ENCODE measurements at regions not wholly inside any gene's neighbourhood (a gene's known extent, or its start where the extent isn't known, plus 50 kb on each side); places are given as distances from the start of the nearest gene placed in this dataset.
A peak's percentile ranks its signal among the peaks of the same experiment; 100 is the strongest.

DNA sequence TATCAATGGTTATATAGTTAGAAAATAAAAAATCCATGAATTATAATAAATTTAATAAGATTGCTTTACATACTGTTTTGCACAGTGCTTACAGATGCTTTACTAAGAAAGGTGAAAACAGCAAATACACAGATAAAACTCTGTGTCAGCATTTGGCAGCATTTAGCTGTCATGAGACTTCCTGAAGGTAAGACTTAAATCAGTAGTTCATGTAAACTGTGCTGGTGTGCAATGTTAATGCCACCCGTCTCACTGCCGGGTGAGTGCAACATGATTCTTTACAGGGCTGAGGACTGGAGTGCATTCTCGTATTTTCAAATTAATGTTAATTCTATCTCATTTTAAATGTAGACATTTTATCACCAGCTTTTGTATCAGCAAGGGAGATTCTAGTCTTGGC lies 326.2 kb upstream of the POT1 start:
- no peak for DNase-seq (ENCODE audit: low spot score)

DNA sequence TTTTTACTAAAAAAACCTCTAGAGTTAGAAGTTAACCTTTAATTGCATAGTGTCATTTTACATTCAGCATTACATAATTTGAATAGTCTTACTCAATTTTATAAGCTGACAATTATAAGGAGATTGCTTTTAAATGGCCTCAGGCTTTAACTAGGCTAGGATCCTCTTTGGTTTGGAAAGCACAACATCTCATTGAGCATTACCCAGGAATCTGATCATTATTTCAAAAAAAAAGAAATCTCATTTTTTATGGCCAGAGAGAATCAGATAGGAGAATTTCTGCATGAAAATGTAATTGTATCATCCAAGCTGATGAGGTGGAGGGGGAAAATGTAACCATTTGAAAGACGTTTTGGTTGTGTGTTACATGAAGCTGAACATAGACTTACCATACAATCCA lies 324.9 kb upstream of the POT1 start:
- DNase-seq (ENCODE audit: low spot score), result no peak

DNA sequence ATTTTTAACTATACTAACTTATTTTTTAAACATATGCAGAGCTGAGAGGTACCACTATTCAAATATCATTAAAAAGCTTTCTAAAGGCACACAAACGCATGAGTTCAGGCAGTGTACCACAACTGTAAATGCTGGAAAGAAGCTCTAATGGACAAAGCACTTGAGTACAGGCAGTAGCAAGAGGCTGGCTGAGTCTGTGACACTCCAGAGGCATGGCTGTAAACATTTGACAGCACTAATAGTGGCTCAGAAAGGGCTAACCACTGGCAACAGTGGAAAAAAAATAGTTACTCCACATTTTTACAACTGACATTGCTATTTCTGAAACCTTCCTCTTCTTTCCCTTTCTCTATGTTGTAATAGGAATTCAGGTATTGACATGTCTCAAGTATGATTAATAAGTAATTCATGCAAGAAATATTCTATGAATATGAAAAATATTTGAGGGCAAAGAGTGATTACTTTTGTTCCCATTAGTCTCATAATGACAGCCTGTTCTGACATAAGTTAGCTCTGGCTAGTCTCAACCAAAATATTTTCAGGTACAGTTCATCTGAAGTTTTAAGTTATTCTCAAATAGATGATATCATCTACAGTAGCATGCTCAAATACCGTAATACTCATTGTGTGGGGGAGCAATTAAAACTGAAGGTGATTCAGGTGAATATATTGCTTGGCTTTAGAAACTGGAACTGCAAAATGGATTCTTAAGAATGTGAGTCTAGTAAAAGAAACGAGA lies 324.0 kb upstream of the POT1 start:
- no peak for DNase-seq (ENCODE audit: low spot score)

DNA sequence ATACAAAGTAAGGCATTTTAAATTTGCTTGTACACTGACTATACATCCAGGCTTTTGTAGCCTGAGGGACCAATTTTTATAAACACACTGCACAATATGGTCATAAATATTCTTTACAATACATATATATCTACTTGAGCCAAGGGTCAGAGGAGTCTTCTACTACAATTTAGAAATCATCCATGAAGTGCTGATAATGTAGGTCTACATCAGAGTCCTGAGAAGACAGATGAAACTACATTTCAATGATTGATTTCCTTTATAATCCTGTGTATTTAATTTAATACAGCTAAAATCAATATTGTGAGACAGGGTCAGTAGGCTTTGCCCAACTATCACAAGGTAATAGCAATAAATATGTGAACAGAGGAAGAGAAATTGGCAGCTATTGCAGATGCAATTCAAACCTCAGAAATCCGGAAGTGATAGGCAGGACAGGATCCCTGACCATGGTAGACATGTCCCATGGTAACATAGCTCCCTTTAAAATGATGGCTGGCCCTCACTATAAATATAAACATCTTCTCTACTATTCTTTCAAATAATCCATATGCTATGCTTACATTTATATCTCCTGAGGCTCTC lies 318.0 kb upstream of the POT1 start:
- DNase-seq (ENCODE audit: low spot score), result no peak

DNA sequence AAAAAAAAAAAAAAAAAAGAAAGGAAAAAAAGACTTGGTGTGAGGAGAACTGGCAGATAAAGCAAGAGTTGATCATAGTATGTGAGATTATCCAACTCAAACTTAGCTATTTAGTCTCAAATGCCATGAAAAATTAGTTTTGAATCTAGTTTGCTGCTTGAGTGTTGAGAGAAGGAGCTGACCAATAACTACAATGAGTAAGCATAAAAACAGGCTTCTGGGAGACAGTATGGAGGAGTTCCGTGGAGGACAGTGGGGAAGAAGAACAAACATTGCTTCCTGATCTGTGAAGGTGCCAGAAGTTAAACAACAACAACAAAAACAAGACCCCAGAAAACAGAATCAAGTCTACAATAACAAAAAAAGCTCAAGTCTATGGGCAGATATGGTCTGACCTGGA lies 317.1 kb upstream of the POT1 start:
- no peak for DNase-seq (ENCODE audit: low spot score)

DNA sequence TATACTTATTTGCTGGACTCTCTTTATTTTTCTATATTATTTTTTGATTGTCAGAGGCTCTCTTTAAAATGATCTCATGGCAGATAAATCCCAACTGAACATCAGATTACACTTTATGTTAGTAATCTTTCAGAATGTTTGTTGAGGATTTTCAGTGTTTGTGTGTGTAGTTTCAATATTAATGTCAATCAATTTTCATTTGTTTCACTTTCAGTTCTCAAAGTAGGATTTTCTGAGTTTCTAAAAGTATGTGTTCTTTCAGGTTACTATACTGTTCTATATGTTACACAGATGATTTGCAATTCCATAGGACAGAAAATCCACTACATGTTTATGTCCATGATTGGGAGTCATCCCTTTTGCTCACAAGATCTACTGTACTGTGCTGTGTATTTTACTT lies 311.9 kb upstream of the POT1 start:
- DNase-seq (ENCODE audit: low spot score), result no peak

DNA sequence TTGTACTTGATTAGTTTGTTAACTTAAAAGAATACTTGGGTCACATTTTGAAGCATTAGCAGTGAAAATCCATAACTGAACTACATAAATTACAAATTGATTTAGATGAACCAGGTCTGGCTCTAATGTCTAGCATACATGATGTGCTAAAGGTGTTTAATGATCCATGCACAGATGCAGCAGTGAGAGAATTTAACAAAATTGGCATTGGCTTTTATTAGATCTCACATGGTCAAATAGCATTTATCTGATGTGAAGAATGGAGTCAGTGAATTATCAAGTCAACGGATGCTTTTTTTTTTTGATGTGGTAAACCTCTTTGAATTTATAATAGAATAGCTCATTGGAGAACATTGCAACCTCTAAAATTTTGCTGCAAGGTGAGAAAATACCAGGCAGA lies 293.0 kb upstream of the POT1 start:
- DNase-seq (ENCODE audit: low spot score), result no peak

DNA sequence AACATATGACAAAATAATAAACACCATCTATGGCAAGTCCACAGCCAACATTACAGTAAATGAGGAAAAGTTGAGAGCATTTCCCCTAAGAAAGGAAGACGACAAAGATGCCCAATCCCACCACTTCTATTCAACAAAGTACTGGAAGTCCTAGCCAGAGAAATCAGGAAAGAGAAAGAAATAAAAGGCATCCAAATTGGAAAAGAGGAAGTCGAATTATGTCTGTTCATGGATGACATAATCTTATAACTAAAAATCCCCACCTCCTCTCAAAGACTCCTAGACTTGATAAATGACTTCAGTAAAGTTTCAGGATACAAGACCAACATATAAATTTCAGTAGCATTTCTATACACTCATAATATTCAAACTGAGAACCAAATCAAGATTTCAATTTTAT lies 288.5 kb upstream of the POT1 start:
- no peak for DNase-seq (ENCODE audit: low spot score)

DNA sequence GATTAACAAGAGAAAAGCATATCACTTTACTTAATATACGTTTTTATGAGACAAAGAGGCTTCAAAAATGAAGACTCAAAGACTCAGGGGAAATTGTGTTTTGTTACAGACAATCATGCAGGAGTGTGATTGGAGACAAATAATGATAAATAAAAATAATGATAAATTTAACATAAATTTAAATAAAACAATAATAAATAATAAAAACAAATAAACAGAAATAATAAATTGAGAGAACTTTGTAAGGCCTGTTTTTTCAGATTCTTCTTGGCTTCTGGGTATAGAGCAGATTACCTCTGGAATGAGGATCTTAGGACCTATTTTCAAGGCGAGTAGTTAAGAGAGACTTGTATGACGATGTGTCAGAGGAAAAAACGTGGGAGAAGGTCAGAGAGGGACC lies 271.4 kb upstream of the POT1 start:
- no peak for DNase-seq (ENCODE audit: low spot score)

DNA sequence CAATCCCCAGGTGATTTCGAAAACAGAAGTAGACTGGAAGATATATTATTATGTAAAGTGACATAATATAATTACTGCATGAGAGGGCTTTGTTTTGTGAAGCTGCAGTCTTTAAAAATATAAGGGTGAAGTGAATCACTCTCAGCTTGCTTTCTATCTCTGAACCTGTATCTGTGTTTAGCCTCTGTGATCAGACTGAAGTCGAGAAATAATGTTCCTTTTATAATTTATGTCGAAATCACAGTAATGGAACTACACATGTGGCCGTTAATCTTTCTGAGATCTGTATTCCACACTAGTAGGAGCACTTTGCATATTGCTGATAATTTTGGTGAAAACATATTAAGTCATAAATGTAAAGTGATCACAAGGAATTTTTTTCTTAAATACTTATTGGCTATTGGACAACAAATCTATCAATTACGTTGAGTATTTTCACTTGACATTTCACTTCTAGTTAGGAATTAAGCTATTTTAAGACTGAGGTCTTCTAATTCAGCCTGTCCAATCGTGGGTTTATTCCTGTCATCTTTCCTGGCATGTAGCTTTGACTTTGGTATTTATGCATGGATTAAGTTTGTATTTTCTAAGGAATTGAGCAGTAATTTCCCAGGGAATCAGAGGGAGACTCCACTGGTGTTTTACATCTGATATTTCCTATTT lies 268.2 kb upstream of the POT1 start:
- DNase-seq (ENCODE audit: low spot score), result no peak

DNA sequence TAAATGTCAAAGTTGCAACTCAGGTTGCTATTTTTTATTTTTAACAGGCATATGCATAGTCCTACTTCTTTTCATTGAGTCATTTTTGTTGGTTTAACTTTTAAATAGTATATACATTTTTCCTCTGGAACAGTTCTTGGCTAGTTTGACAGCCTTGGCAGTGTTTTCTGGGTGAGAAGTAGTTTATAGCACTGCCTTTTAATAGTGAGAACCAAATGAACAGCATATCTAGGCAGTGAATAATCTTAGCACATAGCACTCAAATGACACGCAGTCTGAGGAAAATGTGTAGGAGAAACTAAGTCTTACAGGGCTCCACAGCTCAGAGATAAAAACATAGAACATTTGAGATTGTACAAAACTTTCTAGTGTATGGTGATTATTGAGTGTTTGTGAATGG lies 265.5 kb upstream of the POT1 start:
- DNase-seq (ENCODE audit: low spot score), result no peak

DNA sequence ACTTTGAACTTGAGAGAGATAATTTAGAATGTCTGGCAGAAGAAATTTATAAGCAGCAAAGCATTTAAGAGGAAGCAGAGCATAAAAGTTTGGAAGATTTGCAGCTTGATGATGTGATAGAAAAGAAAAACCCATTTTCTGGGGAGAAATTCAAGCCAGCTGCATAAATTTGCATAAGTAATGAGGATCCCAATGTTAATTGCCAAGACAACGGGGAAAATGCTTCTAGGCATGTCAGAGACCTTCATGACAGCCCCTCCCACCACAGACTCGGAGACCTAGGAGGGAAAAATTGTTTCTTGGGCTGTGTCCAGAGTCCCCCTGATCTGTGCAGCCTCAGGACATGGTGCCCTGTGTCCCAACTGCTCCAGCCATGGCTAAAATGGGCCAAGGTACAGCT lies 263.6 kb upstream of the POT1 start:
- no peak for DNase-seq (ENCODE audit: low spot score)

DNA sequence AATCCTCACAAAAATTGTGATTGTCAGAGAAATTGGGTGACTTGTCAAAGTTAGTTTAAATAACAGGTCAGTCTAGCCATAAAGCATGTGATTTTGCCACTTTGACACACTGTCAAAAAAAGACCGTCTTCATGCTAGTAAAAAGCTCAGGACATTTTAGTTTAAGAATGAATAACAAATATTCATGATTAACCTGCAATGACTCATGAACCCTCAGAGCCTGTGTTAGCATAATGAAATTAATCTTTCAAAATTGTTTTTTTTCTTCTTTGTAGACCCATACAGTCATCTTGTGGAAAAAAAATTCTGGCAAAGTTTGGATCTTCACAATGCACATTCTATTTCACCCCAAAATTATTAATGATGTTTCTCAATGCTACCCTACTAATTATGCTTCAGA lies 255.2 kb upstream of the POT1 start:
- DNase-seq (ENCODE audit: low spot score), result no peak

DNA sequence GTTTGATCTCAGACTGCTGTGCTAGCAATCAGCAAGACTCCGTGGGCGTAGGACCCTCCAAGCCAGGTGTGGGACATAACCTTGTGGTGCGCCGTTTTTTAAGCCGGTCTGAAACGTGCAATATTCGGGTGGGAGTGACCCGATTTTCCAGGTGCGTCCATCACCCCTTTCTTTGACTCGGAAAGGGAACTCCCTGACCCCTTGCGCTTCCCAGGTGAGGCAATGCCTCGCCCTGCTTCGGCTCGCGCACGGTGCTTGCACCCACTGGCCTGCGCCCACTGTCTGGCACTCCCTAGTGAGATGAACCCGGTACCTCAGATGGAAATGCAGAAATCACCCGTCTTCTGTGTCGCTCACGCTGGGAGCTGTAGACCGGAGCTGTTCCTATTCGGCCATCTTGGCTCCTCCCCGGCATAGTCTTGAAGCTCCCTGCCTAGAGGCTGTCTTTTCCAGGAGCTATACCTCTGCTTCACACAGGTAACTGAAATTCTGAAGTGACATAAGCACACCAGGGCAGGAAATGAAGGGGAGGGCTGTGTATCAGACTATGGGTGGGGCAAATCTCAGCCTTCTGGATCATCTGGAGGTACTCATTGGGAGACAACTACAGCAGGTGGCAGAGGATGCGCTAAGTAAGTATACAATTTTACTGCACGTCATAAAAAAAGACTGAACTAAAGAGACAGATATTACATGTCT lies 252.1 kb upstream of the POT1 start:
- peak; percentile 25 for DNase-seq (ENCODE audit: low spot score)

DNA sequence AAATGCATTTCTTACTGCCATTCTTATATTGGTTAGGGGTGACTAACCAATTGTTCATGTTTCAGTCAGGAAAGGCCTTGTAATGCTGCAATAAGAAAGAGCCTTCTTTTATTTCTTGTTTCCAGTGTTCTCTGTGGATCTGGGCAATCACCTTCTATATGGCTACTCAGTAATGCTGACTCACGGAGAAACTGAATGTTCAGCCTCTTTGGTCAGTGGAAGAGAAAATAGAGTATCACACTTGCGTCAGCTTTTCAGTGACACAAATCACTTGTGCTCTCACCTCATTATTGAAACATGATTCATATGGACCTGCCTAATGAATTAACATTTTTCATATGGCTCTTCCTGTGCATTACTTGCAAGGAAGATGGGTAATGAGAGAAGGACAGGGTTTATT lies 243.9 kb upstream of the POT1 start:
- DNase-seq (ENCODE audit: low spot score), result no peak

DNA sequence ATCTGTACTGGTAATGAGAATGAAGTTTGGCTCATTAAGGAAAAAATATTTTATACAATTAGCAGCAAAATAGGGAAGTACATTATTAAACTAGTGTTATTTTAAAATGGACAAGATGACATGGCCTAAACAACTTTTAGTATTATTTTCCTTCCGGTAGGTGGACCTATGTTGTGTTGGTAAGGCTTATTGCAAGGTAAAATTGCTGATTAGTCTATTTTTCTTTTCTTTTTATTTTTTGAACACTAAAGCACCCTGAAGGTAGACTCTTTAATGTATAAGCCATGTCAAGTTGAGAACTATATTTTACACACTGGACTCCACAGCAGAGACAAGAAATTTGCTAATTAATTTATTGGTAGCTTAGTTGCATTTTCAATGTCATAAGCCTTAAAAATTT lies 239.5 kb upstream of the POT1 start:
- DNase-seq (ENCODE audit: low spot score), result no peak

DNA sequence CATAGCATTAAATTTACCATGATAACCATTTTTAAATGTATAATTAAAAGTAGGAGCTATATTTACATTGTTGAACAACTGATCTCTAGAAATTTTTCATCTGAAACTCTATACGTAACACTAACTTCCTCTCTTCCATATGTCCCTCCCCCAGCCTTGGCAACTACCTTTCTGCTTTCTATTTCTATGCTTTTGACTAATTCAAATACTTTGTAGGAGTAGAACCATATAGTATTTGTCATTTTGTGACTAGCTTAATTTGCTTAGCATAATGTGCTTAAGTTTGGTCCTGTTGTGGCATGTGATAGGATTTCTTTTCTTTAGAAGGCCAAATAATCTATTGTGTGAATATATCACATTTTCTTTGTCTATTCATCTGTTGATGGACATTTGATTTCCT lies 225.3 kb upstream of the POT1 start:
- DNase-seq (ENCODE audit: low spot score), result no peak

DNA sequence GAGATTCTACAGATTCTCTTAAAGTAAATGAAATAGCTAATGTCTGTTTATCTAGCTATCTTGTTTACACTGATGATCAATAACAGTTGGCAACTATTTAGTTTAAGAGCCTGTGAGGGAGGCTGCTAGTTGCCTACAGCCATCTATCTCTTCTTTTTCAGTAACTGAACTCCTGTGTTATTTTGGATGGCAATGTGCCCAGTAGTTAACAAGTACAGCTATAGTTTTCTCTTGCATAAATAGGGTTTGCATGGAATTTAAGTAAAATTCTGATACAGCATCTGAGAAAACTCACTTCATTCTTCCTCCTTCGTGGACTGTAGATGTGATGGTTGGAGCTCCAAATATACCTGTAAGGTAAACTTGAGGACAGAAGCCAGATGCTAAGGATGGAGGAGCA lies 219.5 kb upstream of the POT1 start:
- DNase-seq (ENCODE audit: low spot score), result no peak

DNA sequence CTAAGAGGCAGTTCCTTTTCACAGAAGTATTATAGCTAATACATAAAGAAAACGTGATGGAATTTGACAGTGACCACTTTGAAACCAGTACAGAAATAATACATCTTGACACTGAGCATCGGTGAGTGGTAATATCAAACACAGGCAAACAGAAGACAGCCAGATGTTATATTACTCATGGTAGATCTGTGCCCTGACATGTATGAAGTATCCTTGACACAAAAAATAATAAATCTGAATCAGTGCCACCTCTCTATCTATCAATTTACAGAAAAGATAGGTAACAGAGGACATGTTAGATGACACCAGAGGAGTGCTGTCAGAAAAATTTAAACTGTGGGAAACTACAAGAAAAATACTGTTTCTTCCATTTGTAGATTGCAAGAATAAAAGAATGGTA lies 217.4 kb upstream of the POT1 start:
- DNase-seq (ENCODE audit: low spot score), result no peak

DNA sequence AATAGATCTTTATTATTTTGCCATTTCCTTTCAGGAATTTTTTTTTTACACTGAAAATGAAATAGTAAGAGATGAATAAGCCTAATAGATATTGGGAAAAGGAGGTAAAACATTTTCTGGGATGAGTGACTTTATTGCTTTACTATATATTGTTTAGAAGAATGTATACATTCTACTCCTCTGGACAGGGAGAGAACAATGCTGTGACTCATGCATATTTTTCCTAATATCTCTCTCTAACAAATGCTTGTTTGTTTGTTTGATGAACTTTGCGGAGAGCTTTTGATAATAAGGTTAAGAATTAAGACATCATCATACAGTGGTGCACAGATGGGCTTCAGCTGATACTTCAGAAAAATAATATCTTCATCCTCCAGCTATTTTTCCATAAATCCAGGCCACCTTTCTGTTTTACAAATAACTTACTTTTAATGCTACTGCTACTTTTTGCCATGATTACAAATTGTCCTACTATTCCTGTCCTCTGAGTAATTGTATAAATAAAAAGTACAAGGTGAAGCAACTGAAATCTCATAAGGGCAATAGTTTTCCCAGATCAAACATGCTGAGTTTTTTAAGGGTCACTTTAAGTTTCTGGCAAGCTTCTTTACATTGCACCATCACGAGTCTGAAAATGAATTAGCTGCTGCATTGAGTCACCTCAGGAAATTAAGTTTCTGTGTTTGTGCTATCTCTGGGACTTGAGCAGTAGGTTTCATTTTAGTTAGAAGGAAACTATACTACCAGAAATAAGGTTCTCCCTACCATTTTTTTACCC lies 207.3 kb upstream of the POT1 start:
- DNase-seq (ENCODE audit: low spot score), result no peak

DNA sequence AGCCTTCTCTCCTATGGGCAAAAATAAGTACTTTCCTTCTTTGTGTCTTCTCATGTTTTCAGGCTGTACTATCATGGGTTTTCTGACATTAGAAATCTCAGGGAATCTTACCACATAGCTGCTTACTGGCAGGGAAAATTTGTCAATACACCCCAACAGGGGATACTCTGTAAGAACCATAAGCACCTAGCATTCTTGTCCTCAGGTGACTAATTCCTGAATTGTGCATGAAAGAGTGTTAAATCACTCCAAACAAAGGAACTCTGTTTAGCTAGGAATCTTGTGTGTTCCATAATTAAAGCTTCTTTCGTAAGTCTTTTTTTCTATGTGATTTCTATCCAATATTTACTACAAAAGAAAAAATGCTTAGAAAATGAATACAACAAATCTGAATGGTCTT lies 206.7 kb upstream of the POT1 start:
- DNase-seq (ENCODE audit: low spot score), result no peak

DNA sequence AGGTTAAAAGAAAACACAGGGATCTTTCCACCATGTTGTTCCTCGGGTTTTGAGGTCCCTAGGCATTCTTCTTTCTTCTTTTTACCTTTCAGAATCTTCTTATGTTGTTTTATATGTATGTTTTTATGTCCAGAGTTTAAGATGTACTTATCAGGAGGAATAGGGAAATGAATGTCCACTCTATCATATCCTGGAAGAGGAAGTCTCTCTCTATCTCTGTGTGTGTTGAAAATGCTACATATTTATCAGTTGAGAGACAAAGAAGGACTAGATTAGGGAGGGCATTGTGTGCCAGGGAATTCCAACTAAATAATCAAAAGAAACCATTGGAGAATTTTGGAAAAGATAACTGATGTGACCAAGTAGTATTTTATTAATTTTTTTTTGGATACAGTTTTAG lies 200.5 kb upstream of the POT1 start:
- DNase-seq (ENCODE audit: low spot score), result no peak

Measured in SW480 (cell line).